ENCODE measurements at regions not wholly inside any gene's neighbourhood (a gene's known extent, or its start where the extent isn't known, plus 50 kb on each side); places are given as distances from the start of the nearest gene placed in this dataset.
"Not testable (repeated sequence)": the region's sequence is repeated elsewhere in the genome, so short reads cannot be mapped to it uniquely, and the experiment has no call there.

GRCh38 chrX:131874300-131874699, 148.8 kb upstream of the STK26 start:
- no peak for DNase-seq (ENCODE audit: low read depth in 2 of 3, low spot score in 2 of 3)

- not testable (repeated sequence) for DNase-seq (ENCODE audit: low read depth in 2 of 3, low spot score in 2 of 3)
Observed at GRCh38 chrX:131875827-131876226, 147.3 kb upstream of the STK26 start.

- DNase-seq (ENCODE audit: low read depth in 2 of 3, low spot score in 2 of 3), result peak in 1 of 3 donors; percentile 2
Observed at GRCh38 chrX:131881194-131881593, 141.9 kb upstream of the STK26 start.

- DNase-seq (ENCODE audit: low read depth in 2 of 3, low spot score in 2 of 3), result not testable (repeated sequence)
Observed at GRCh38 chrX:131885042-131885441, 138.1 kb upstream of the STK26 start.

- DNase-seq (ENCODE audit: low read depth in 2 of 3, low spot score in 2 of 3), result not testable (repeated sequence)
Observed at GRCh38 chrX:131893857-131894256, 129.2 kb upstream of the STK26 start.

GRCh38 chrX:131894995-131895394, 128.1 kb upstream of the STK26 start:
- DNase-seq (ENCODE audit: low read depth in 2 of 3, low spot score in 2 of 3), result peak in 2 of 3 donors; percentile 40 to 68

- no peak for DNase-seq (ENCODE audit: low read depth in 2 of 3, low spot score in 2 of 3)
Observed at GRCh38 chrX:131895807-131896206, 127.3 kb upstream of the STK26 start.

- DNase-seq (ENCODE audit: low read depth in 2 of 3, low spot score in 2 of 3), result no peak
Observed at GRCh38 chrX:131901546-131901945, 121.6 kb upstream of the STK26 start.

- DNase-seq (ENCODE audit: low read depth in 2 of 3, low spot score in 2 of 3), result no peak
Observed at GRCh38 chrX:131907488-131908314, 115.4 kb upstream of the STK26 start.

GRCh38 chrX:131910586-131910985, 112.5 kb upstream of the STK26 start:
- no peak for DNase-seq (ENCODE audit: low read depth in 2 of 3, low spot score in 2 of 3)

GRCh38 chrX:131915488-131915887, 107.6 kb upstream of the STK26 start:
- DNase-seq (ENCODE audit: low read depth in 2 of 3, low spot score in 2 of 3), result no peak

- DNase-seq (ENCODE audit: low read depth in 2 of 3, low spot score in 2 of 3), result no peak
Observed at GRCh38 chrX:131917588-131917987, 105.5 kb upstream of the STK26 start.

GRCh38 chrX:131918839-131919238, 104.3 kb upstream of the STK26 start:
- no peak for DNase-seq (ENCODE audit: low read depth in 2 of 3, low spot score in 2 of 3)

- no peak for DNase-seq (ENCODE audit: low read depth in 2 of 3, low spot score in 2 of 3)
Observed at GRCh38 chrX:131923614-131924250, 99.4 kb upstream of the STK26 start.

- DNase-seq (ENCODE audit: low read depth in 2 of 3, low spot score in 2 of 3), result no peak
Observed at GRCh38 chrX:131938749-131939148, 84.4 kb upstream of the STK26 start.

GRCh38 chrX:131942034-131942433, 81.1 kb upstream of the STK26 start:
- DNase-seq (ENCODE audit: low read depth in 2 of 3, low spot score in 2 of 3), result no peak

- no peak for DNase-seq (ENCODE audit: low read depth in 2 of 3, low spot score in 2 of 3)
Observed at GRCh38 chrX:131944936-131945902, 77.9 kb upstream of the STK26 start.

GRCh38 chrX:131951166-131951565, 71.9 kb upstream of the STK26 start:
- DNase-seq (ENCODE audit: low read depth in 2 of 3, low spot score in 2 of 3), result no peak

- DNase-seq (ENCODE audit: low read depth in 2 of 3, low spot score in 2 of 3), result no peak
Observed at GRCh38 chrX:131955099-131955777, 67.9 kb upstream of the STK26 start.

- no peak for DNase-seq (ENCODE audit: low read depth in 2 of 3, low spot score in 2 of 3)
Observed at GRCh38 chrX:131958724-131959123, 64.4 kb upstream of the STK26 start.
